Prostate gland (tissue), 2 donors: ENCODE measurements at regions not wholly inside any gene's neighbourhood (a gene's known extent, or its start where the extent isn't known, plus 50 kb on each side); places are given as distances from the start of the nearest gene placed in this dataset.

Source experiments
- CTCF ChIP-seq, 4 experiments: fragments of 200-600 bp in 2 of 4; fragments of 450-650 bp in 2 of 4; sonication (generic) in 2 of 4; IDR thresholded peaks; 1 replicate in 3 of 4; 2 replicates in 1 of 4; pipeline ENCODE4 v1.5.1; 2016 to 2019; ENCODE audit warnings: antibody characterized with exemption in 4 of 4, mild to moderate bottlenecking in 2 of 4, moderate library complexity in 2 of 4
- POLR2A ChIP-seq: fragments of 450-650 bp; IDR thresholded peaks from one replicate; pipeline ENCODE4 v1.6.1; 2016; ENCODE audit warnings: antibody characterized with exemption, mild to moderate bottlenecking
- POLR2AphosphoS5 ChIP-seq: sonication (generic); formaldehyde crosslinking; IDR thresholded peaks from one replicate; pipeline ENCODE4 v1.6.1; 2017; ENCODE audit warnings: antibody characterized with exemption

GRCh38 chr17:16881239-16881924 lies 90.5 kb downstream of the TNFRSF13B start:
- TF ChIP-seq CTCF (IDR thresholded peaks at IDR 0.05) (no peak), POLR2A (no peak), POLR2AphosphoS5 (no peak)
